PC-3 (cell line): ENCODE measurements at regions not wholly inside any gene's neighbourhood (a gene's known extent, or its start where the extent isn't known, plus 50 kb on each side); places are given as distances from the start of the nearest gene placed in this dataset.

Experiments
- CTCF ChIP-seq: fragments of 300-600 bp; sonication (generic); conservative IDR thresholded peaks from 2 replicates; pipeline ENCODE4 v1.5.1; 2017; ENCODE audit warnings: antibody characterized with exemption, low read depth, mild to moderate bottlenecking, low read length
- EZH2 ChIP-seq: fragments of 300-600 bp; sonication (generic); IDR thresholded peaks from one replicate; pipeline ENCODE4 v1.6.1; 2017; ENCODE audit warnings: antibody characterized with exemption, mild to moderate bottlenecking, low read length; ENCODE audit not compliant: unreplicated experiment
- EZH2phosphoT487 ChIP-seq: fragments of 300-600 bp; sonication (generic); IDR thresholded peaks from 2 replicates; pipeline ENCODE4 v1.6.1; 2018; ENCODE audit warnings: mild to moderate bottlenecking, antibody characterized with exemption, low read length, borderline replicate concordance

GRCh38 chr2:38243186-38243880, 133.7 kb downstream of the ATL2 start:
- no peak for TF ChIP-seq CTCF
- TF ChIP-seq EZH2, result no peak
- no peak for TF ChIP-seq EZH2phosphoT487
